ENCODE measurements at regions not wholly inside any gene's neighbourhood (a gene's known extent, or its start where the extent isn't known, plus 50 kb on each side); places are given as distances from the start of the nearest gene placed in this dataset.
"Not testable (repeated sequence)": the region's sequence is repeated elsewhere in the genome, so short reads cannot be mapped to it uniquely, and the experiment has no call there.

- H4K20me1 ChIP-seq (ENCODE audit: insufficient read depth, low read length); H3K4me1 ChIP-seq (ENCODE audit: control insufficient read depth, insufficient read depth, low read length); dilution Hi-C loops (cut with HindIII; ENCODE audit: low sequenced_read_pairs, unreplicated experiment); BruUV-seq (replicated peaks); H3K14ac ChIP-seq (replicated peaks; ENCODE audit: low read depth, low read length); H3K36me3 ChIP-seq (ENCODE audit: control insufficient read depth, insufficient read depth, low read length); H3K23ac ChIP-seq (ENCODE audit: low read depth, low read length); H2BK15ac ChIP-seq (ENCODE audit: low read depth, low read length); H3K9ac ChIP-seq (ENCODE audit: low read depth, low read length); H2BK120ac ChIP-seq (ENCODE audit: low read depth, low read length); in situ Hi-C loops (cut with MboI; ENCODE audit: low sequenced_read_pairs); ATAC-seq (ENCODE audit: low read depth); H4K8ac ChIP-seq (ENCODE audit: low read depth in 2 of 2, low read length in 2 of 2); H3K56ac ChIP-seq (ENCODE audit: extremely low read depth, insufficient read depth, low read length); H3K27me3 ChIP-seq (ENCODE audit: control insufficient read depth, insufficient read depth, low read length); POLR2A ChIA-PET (ENCODE audit: unreplicated experiment); H2BK20ac ChIP-seq (ENCODE audit: low read depth, low read length); H2AFZ ChIP-seq (replicated peaks; ENCODE audit: low read length, poor library complexity); DNase-seq; H4K5ac ChIP-seq (ENCODE audit: low read depth, low read length); H2AK5ac ChIP-seq (ENCODE audit: low read depth, low read length); CTCF ChIA-PET; H3K9me1 ChIP-seq (ENCODE audit: insufficient read depth, low read length); H3K4me3 ChIP-seq (ENCODE audit: insufficient read depth, low read depth, low read length); H2AK9ac ChIP-seq (replicated peaks; ENCODE audit: low read depth, low read length, poor library complexity); intact Hi-C loops (cut with micrococcal nuclease); H3K18ac ChIP-seq (ENCODE audit: low read depth, low read length); H3K4me2 ChIP-seq (ENCODE audit: low read depth, low read length); H3K4ac ChIP-seq (ENCODE audit: low read depth, low read length); H3K27ac ChIP-seq (ENCODE audit: insufficient read depth, low read length); H3K79me1 ChIP-seq (ENCODE audit: low read depth in 1 of 2, low read length in 2 of 2); H3K9me3 ChIP-seq (ENCODE audit: control insufficient read depth, insufficient read depth, low read length); H2BK5ac ChIP-seq (ENCODE audit: low read depth, low read length, poor library complexity, severe bottlenecking); H4K91ac ChIP-seq (ENCODE audit: insufficient read depth, low read depth, low read length): not testable (repeated sequence)
- WGBS, 2 experiments (ENCODE audit: extremely low coverage in 2 of 2, insufficient read length in 1 of 2) = 60% methylated on average over 1 of the region's 4 CpGs; no CpG with 5 or more reads in 1 of the 2 experiments
Measured at GRCh38 chr17:45562868-45563267, 72.3 kb upstream of the PLEKHM1 start.

DNA sequence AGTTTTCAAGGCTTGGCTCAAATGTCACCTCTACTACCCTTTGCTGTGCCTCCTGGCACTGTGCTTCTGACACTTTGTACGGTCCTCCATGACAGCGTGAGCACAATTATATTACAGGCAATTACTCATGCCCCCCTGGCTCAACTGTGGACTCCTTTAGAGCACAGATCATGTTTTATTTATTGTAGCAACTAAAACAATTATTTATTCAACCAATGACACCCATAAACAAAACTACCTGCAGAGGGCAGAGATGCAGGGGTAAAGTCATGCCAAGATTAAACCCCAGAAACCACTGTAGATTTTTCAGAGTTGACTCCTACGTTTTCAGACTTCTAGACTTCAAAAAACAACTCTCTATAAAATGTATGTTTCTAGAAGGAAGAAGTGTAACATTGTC is 72.8 kb upstream of the PLEKHM1 start:
- H2BK120ac ChIP-seq (ENCODE audit: low read depth, low read length); H3K4me1 ChIP-seq (ENCODE audit: control insufficient read depth, insufficient read depth, low read length); H3K9me1 ChIP-seq (ENCODE audit: insufficient read depth, low read length); H3K18ac ChIP-seq (ENCODE audit: low read depth, low read length); DNase-seq; ATAC-seq (ENCODE audit: low read depth); H3K56ac ChIP-seq (ENCODE audit: extremely low read depth, insufficient read depth, low read length); CTCF ChIA-PET; H2BK15ac ChIP-seq (ENCODE audit: low read depth, low read length); H3K4me3 ChIP-seq (ENCODE audit: insufficient read depth, low read depth, low read length); H3K27me3 ChIP-seq (ENCODE audit: control insufficient read depth, insufficient read depth, low read length); H2AFZ ChIP-seq (replicated peaks; ENCODE audit: low read length, poor library complexity); H4K8ac ChIP-seq (ENCODE audit: low read depth in 2 of 2, low read length in 2 of 2); H3K36me3 ChIP-seq (ENCODE audit: control insufficient read depth, insufficient read depth, low read length); H2BK5ac ChIP-seq (ENCODE audit: low read depth, low read length, poor library complexity, severe bottlenecking); intact Hi-C loops (cut with micrococcal nuclease); BruUV-seq (replicated peaks); H3K79me1 ChIP-seq (ENCODE audit: low read depth in 1 of 2, low read length in 2 of 2); H2BK20ac ChIP-seq (ENCODE audit: low read depth, low read length); H4K91ac ChIP-seq (ENCODE audit: insufficient read depth, low read depth, low read length); dilution Hi-C loops (cut with HindIII; ENCODE audit: low sequenced_read_pairs, unreplicated experiment); in situ Hi-C loops (cut with MboI; ENCODE audit: low sequenced_read_pairs); H3K27ac ChIP-seq (ENCODE audit: insufficient read depth, low read length); H4K5ac ChIP-seq (ENCODE audit: low read depth, low read length); H3K14ac ChIP-seq (replicated peaks; ENCODE audit: low read depth, low read length); H3K9ac ChIP-seq (ENCODE audit: low read depth, low read length); H3K23ac ChIP-seq (ENCODE audit: low read depth, low read length); H2AK5ac ChIP-seq (ENCODE audit: low read depth, low read length); H3K4ac ChIP-seq (ENCODE audit: low read depth, low read length); H2AK9ac ChIP-seq (replicated peaks; ENCODE audit: low read depth, low read length, poor library complexity); H3K9me3 ChIP-seq (ENCODE audit: control insufficient read depth, insufficient read depth, low read length); H3K4me2 ChIP-seq (ENCODE audit: low read depth, low read length); H4K20me1 ChIP-seq (ENCODE audit: insufficient read depth, low read length): not testable (repeated sequence)
- POLR2A ChIA-PET (ENCODE audit: unreplicated experiment) = interaction anchor here (0.6 kb wide), 1 partner anchor 952 kb away, joined by 5 read pairs; no protein-coding TSS in a partner anchor
- whole genome bisulfite sequencing, 2 experiments (ENCODE audit: extremely low coverage in 2 of 2, insufficient read length in 1 of 2) = no CpG with 5 or more reads among the region's 3 CpGs
